Suppressor macrophage (primary cell): ENCODE measurements at regions not wholly inside any gene's neighbourhood (a gene's known extent, or its start where the extent isn't known, plus 50 kb on each side); places are given as distances from the start of the nearest gene placed in this dataset.

Source experiments
- DNase-seq, 4 experiments: peaks; one replicate each; pipeline ENCODE4 v3.0.0-alpha.2; 2020 to 2022

DNA sequence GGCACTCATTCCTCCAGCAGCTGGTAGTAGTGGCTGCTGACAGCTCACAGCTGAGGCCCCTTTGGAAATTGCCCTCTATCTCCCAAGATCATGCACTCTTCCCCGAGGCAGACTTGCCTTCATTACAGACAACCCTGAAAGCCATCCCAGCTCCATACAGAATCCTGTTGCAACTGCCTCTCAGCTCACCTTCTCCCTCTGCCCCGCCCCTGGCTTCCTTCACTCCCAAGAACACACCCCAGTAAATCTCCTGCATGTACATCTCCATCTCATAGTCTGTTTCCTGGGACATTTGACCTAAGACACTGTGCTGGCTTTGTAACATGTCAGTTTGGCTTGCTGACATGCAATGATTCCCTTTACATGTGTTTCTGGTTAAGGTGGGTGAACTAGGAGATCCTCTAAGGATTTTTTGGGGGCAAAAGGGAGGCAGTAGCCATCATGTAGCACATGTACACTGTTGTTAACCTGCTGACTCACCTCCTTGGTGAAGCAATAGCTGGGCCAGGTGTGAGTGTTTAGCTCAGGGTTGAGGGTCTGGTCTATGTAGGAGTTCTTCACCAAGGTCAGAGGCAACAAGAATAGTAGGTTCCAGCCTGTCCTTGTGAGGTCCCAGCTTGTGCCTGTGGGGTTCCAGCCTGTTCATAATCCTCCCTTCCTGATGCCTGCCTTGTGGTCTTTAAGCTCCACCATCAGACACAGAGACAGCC lies 179.6 kb downstream of the CSNK2A3 start:
- no peak for DNase-seq

- DNase-seq, result no peak
These were observed 181.2 kb downstream of the CSNK2A3 start for GRCh38 chr11:11171854-11172253.

GRCh38 chr11:11171285-11171684 lies 181.8 kb downstream of the CSNK2A3 start:
- no peak for DNase-seq

DNA sequence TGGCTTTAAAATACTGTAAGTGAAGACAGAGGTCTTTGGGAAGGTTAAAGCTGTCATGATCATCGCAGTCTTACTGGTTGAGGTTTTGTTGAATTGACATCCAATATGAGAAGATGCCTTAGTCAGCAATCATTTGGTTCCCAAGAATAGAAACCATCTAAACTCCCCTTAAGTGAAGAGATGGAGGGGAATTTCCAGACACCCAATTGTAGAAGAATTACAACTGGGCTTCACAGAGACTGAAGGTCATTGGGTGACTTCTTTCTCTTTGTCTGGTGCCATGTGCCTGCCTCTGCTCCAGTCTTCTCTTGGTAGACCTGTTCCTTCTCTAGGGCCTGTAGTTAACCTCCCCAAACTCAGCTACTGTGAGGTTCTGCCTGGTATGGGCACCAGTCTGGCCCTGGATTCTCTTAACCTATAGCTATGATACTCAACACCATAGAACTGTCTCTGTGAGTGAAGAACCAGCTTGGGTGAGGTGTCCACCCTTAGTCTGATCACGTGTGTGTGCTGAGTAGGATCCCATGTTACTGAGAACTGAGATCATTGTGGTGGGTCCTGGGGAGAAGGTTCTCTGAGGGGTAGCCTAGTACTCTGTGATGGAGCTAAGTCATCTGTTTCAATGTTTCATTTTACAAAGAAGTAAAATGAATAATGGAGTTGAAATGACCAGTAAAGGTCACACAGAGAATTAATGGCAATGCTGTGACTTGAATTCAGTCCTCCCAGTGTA lies 182.5 kb downstream of the CSNK2A3 start:
- DNase-seq, result no peak

DNA sequence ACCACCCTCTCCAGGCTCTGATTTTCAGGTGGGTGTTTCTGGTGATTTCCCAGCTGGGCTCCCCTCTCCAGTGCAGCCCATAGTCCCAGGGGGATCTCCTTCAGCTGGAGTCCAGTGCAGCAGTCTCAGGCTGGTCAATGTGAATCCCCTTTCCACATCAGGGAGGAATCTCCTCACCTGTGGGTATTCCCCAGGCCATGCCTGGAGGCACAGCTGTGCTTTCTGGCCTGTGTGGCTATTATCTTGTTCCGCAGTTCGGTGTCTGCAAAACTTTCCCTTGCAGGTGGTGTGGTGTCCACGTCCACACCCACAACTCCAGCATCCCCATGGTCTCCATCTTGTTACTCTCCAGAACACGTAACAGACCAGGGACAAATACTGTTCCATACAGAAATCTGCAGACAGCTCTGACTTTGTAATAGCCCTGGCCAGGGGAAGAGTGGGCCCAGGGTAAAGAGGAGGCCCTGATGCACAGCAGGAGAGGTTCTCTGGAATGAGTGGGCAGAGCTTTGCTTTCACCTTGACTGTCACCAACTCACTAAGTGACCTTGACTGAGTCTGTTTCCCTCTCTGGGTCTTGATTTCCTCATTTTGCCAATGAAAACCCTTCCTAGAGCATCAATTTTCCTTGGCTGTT lies 183.2 kb downstream of the CSNK2A3 start:
- DNase-seq, result no peak

- no peak for DNase-seq
These were observed 185.2 kb downstream of the CSNK2A3 start for GRCh38 chr11:11167806-11168205.

DNA sequence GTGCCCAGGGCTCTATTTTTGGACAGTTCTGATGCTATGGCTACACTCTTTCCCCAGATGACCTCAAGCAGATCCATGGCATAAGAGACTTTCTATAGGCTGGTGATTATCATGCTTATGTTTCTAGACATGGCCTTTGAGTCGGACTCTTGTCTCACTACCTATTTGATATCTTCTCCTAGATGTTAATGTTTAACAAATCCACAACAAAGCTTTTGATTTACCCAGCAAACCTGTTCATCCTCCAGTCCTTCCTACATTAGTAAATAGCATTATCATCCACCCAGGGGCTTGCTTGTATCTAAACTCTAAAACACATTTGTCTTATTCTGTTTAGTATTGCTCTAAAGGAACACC lies 188.7 kb downstream of the CSNK2A3 start:
- DNase-seq, result no peak

GRCh38 chr11:11163669-11164333 lies 189.2 kb downstream of the CSNK2A3 start:
- no peak for DNase-seq

DNA sequence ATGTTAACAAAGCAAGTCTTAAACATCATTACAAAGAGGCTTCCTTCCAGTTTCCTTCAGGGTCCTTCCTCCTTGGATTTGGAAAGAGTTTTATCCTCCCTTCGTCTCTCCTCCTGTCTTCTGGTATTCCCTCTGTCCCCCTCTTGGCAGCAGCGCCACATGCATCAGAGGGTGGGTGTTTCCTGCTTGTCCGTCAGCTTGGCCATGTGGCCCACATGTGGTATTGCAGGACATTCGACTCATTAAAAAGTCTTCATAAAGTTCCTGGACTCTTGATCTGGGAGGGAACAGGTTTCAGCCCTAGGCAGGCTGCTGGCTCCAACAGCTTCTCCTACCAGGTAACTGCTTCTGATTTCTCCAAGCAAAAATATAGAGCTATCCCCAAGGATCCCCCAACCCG lies 189.8 kb downstream of the CSNK2A3 start:
- DNase-seq, result no peak

- peak in 3 of 4 experiments; percentile 7 to 32 (median 28) for DNase-seq
These were observed 195.9 kb downstream of the CSNK2A3 start for GRCh38 chr11:11157185-11157584.

DNA sequence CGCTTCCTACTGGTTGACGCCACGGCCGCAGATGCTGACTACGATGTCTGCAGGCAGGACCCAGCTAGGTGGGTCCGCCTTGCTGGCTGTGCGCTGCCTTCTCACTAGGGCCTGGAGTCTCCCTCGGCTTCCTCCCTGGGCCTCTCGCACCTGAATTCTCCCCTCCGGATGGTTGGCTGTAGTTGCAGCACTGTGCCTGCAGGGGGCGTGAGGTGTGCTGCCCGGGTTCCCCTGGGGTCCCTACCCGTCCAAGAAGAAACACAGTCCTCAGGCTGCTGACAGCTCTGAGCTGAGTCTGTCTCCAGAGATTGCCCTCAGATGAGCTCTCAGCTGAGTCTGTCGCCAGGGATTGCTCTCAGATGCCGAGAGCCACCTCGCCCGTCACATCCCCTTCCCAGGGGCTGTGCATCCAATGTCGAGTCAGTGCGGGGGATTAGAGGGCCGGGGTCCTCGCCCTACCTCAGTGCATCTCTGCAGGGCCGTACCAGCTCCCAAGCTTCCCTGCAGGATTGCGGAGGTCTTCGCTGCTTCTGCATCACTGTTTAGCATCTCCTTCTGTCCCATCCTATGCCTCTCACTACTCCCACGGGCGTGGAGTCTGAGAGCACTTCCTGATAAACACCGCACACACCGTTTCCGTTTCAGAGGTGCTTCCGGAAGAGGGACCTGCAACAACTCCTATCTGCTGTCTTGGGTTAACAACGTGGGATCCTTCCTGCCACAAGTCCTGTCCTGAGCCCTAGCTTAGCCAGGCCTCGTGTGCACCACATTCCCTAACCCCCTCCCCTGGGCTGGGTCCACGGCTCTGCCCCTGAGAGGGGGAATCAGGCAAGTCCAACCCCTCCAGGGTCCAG lies 196.9 kb downstream of the CSNK2A3 start:
- DNase-seq, result peak in 1 of 4 experiments; percentile 5

- DNase-seq, result no peak
These were observed 200.2 kb downstream of the CSNK2A3 start for GRCh38 chr11:11152877-11153276.

- no peak for DNase-seq
These were observed 203.2 kb downstream of the CSNK2A3 start for GRCh38 chr11:11149671-11150459.

GRCh38 chr11:11148596-11148995 lies 204.5 kb downstream of the CSNK2A3 start:
- DNase-seq, result no peak

DNA sequence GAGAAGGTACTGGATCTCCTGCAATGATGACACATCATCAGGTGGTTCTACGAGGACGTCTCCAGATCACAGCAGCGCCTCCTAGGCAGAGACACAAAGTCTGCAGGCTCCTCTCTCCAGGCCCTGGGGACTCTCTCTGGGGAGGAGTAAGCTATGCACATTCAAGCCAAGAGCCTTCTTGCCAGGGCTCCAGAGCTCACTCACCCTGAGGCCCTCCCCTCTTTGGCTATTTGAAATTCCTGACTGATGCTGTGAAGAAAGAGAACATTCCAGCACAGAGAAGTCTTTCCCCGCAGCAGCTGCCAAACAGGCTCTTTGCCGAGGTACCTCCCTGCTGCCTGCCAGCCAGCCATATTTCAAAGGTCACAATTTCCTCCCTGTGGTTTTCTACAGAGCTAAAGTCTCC lies 204.9 kb downstream of the CSNK2A3 start:
- DNase-seq, result no peak

GRCh38 chr11:11146830-11147229 lies 206.2 kb downstream of the CSNK2A3 start:
- no peak for DNase-seq

- no peak for DNase-seq
These were observed 209.2 kb downstream of the CSNK2A3 start for GRCh38 chr11:11143849-11144248.

DNA sequence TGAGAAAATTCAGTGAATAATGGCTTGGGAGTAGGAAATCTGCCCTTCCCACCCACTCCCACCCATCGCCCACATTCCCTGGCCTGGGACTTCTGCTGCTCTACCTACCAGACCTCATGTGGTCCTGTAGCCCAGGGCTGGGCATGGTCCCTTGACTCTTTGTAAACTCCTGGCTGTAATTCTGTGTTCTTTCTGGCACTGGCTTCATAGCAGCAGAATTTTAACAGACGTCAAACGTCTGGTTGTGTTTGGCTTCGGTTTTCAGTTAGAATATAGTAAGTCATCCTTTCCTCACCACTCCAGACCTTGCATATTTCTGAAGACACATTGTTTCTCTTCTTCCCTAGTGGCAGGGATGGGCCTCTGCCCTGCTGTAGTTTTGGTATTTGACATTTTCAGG lies 210.6 kb downstream of the CSNK2A3 start:
- DNase-seq, result no peak

DNA sequence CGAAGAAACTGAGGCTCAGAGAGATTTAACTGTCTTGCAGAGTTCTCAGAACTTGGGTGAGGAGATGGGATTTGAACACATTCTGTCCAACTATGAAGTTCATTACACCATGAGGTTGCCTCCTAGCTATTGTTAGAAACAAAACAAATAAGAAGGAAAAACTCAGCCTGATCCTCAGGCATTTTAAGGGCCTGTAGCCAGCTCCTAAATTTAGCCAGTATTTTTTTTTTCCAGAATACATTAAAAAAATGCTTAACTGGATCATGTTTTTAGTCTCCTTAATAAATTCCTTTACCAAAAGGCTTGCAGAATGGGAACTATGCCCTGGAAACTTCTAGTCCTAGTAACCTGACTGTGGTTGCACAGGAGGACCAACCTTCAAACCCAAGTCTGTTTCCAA lies 212.0 kb downstream of the CSNK2A3 start:
- no peak for DNase-seq

- DNase-seq, result no peak
These were observed 212.5 kb downstream of the CSNK2A3 start for GRCh38 chr11:11140510-11140909.

DNA sequence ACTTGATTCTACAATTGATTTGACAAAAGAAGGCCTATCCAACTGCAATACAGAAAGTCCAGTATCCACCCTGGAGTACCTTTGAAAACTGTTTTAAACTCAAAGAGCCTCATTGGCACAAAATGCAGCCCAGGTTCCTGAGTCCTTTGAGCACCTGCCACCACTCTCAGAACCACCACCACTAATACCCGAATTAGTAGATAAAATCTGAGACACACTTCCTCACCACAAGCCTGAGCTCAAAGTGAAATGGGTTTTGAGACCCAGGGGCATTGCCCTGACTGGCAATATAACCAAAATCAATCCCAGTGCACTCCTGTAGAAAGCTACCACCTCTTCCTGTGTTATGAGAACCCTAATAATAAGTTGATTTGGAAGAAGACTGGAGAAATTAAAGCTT lies 215.7 kb downstream of the CSNK2A3 start:
- no peak for DNase-seq
